ENCODE measurements at regions not wholly inside any gene's neighbourhood (a gene's known extent, or its start where the extent isn't known, plus 50 kb on each side); places are given as distances from the start of the nearest gene placed in this dataset.
"Not testable (repeated sequence)": the region's sequence is repeated elsewhere in the genome, so short reads cannot be mapped to it uniquely, and the experiment has no call there.

- no peak for DNase-seq
These were observed 286.8 kb upstream of the PLD5 start for GRCh38 chr1:242811092-242811840.

GRCh38 chr1:242806324-242806723 lies 281.8 kb upstream of the PLD5 start:
- DNase-seq = no peak

DNA sequence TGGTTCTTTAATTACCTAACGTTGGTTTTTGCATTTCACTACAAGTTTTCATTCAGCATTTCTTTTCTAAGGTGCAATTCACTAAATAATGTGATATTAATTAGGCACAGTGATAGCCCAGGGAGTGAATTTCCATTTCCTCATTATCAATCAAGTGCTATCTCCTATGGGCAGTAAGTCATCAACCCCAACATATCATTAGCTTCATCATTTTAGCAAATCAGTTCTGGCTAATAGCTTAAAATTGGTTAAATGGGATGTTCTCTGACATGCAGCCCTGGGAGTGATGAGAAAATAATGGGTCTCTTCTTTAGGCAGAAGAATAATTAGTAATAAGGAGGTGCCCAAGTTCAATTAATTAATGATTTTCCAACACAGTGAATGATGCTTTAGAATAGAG lies 280.9 kb upstream of the PLD5 start:
- DNase-seq = not testable (repeated sequence)

- no peak for DNase-seq
These were observed 278.5 kb upstream of the PLD5 start for GRCh38 chr1:242802973-242803372.

GRCh38 chr1:242800521-242800920 lies 276.0 kb upstream of the PLD5 start:
- DNase-seq = no peak

DNA sequence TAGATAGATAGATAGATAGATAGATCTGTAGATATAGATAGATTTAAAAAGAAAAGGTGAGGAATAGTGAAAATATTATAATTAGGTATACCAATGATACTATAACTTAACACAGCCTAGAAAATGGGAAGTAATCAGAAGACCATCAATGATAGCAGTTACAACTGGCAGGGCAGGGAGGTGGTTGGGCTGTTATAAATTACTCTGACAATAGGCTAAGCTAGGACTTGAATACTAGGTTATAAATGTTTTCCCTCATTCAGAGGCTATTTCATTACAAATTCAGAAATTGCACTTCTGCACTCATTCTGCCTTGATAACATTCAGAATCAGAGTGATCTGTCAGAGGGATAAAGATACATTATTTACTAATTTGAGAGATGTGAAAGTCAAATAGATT lies 273.4 kb upstream of the PLD5 start:
- DNase-seq = no peak

DNA sequence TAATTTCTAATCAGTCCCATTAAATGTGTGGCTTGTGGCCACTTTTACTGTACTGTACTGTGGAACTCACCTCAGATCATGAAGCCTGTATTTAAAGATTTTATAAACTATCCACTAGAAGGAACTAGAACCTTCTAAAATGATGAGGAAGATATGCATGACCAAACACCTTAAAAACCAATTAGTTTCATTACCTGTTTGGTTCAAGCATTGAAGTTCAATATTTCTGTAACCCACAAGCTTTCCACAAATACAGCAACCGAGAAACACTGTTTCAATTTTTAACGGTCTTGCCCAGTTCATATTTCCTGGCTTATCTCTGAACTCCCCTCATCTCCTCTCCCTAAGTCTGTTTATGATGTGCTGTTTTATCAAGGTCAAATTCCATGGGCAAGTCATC lies 264.3 kb upstream of the PLD5 start:
- DNase-seq = no peak

- no peak for DNase-seq
These were observed 263.5 kb upstream of the PLD5 start for GRCh38 chr1:242787968-242788367.

DNA sequence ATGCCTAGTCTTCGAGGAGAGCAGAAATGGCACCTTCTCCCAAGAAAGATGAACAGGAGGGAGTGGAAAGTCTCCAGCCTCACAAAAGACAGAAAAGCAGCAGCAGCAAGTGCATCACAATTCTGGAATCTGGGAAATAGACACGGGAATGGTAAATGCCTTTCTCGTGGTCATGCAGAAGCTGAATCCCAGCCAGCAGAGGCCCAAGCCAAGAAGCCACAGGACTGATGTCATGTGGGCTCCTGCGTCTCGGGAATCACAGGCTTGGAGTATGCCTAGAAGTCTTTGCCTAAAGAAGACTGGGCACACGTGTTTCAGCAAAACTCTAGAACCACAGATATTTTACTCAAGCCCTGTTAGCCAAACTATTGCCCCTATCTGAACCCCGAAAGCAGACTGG lies 260.3 kb upstream of the PLD5 start:
- no peak for DNase-seq

DNA sequence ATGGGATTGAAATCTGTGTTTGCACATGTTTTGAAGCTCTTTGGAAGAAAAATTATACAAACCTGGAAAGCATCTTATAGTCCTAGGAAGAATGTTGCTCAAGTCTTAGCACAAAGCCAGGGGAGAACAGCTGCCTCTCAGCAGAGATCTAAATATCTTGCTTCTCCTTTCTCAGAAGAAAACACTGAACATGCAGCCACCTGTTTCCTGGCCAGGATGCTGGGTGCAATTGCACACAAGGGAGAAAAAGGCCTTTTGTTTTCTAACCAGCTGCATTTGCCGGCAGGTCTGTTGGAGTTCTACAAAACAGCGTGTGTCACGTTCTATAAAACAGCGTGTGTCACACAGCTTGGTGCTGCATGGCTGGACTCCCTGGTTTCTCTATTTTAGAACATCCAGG lies 259.6 kb upstream of the PLD5 start:
- no peak for DNase-seq

DNA sequence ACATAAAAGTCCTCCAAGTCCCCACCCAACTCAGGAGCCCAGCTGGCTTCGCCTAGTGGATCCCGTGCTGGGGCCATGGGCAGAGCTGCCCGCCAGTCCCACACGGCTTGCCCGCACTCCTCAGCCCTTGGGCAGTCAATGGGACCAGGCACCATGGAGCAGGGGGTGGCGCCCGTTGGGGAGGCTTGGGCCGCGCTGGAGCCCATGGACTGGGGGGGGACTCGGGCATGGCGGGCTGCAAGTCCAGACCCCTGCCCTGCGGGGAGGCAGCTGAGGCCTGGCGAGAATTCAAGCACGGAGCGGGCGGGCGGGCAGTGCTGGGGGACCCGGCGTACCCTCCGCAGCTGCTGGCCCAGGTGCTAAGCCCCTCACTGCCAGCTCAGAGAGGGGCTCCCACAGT lies 249.8 kb upstream of the PLD5 start:
- no peak for DNase-seq

GRCh38 chr1:242770366-242770765 lies 245.9 kb upstream of the PLD5 start:
- no peak for DNase-seq

DNA sequence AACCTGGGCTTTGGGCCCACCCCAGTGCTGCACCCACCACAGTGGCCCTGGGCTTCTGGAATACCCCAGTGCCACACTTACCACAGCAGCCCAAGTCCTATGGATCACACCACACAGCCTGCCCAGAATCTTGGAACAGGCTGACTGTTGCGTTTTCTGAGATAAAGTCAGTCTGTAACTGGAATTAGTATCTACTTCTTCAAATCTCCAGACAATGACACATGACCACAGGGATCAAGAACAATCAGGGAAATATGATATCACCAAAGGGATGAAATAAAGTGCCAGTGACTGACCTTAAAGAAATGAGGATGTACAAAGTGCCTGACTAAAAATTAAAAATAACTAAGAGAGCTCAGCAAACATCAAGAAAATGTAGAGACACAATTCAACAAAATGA lies 239.7 kb upstream of the PLD5 start:
- no peak for DNase-seq

DNA sequence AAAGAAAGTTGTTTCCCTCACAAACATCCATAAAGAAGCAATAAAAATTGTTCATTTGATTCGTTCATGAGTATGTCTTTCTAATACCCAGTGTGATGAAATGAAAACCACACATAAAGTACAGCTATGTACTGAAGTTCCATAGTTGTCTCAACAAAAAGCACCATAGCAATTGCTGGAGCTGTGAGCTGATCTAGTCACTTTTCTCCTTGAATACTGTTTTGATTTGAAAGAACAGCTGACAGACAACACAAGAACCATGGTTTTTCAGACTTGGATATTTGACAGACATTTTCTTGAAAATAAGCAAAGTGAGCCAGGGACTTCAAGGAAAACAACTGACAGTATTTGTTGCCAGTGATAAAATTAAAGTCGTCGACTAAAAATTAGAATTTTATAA lies 237.1 kb upstream of the PLD5 start:
- DNase-seq = no peak

GRCh38 chr1:242754926-242755325 lies 230.4 kb upstream of the PLD5 start:
- no peak for DNase-seq

DNA sequence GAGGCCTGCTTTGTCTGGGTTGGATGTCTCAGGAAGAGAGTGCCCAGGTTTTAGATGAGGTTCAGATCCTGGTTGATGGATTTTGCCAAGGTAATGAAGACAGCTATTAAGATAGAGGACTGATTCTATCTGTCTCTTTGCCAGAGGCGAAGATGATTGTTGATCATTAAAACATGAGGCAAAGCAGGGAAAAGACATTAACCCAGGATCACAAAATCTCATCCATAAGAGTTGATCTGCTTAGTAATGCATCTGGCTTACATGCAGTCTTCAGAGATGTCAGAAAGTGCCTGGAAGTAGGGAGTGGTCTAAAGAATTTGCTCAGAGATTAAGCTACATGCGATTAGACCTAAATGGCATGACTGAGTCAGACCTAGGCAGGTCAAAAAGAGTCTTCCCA lies 229.6 kb upstream of the PLD5 start:
- no peak for DNase-seq

DNA sequence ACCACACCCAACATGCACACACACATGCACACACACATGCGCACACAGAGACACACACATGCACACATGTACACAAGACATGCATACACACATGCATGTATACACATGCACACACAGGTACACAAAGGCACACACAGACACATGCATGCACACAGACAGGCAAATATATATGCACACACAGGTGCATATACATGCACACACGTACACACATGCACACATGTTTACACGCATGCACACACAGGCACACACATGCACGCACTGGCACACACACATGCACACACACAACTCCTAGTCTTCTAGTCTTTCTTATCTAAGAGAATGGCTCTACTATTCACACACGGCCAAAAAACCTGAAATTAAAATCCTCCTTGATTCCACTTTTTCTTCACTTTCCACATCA lies 222.7 kb upstream of the PLD5 start:
- DNase-seq = no peak

DNA sequence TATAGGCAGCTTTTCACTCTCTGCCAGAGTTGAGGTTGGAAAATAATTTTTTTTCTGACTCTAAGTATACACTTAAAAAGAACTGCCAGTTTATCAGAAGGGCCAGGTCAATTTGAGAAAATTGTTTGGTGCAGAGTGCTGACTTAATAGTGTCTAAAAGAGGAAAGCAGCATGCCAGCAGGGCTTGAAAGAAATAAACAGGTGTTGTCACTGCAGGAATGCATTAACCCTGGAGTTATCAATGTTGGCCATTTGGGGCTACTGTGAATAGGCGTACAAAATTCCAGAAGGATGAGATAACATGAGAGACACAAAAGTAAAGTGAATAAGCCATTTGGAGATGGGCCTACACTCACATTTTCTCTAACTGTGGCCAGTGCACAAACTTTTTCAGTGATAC lies 220.6 kb upstream of the PLD5 start:
- DNase-seq = no peak

GRCh38 chr1:242743983-242744780 lies 219.7 kb upstream of the PLD5 start:
- no peak for DNase-seq

GRCh38 chr1:242738702-242739645 lies 214.5 kb upstream of the PLD5 start:
- DNase-seq = no peak

DNA sequence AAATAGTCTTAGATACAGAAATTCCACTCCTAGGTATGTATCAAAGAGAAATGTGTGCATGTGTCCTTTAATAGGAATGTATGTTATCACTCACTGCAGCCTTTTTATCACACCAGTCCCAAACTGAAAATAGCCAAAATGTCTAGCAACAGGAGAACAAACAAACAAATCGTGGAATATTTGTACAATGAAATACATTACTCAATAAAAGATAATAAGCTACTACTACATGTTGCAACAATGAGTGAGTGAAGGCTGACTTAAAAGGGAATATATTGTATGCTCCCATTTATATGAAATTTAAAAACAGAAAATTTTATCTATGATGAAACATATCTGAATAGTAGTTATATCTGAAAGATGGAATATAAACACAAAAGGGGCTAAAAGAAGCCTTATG lies 212.1 kb upstream of the PLD5 start:
- DNase-seq = no peak

DNA sequence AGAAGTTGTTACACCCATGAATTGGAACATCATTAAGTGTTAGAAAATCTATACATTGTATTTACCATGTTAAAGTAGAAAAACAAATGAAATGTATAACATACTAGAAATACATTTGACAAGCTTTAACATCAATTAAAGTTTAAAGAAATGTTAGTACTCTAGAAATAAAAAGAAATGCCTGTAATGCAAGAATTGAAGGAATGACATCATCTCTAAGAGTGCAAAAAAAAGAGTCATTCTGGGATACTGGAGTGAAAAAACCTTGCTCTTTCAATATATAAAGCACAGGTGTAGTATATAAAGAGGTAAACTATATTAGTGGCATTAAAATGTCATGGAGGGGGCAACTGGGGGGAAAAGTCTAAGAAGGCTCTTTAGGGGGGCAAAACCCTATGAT lies 210.8 kb upstream of the PLD5 start:
- no peak for DNase-seq

- DNase-seq = no peak
These were observed 206.9 kb upstream of the PLD5 start for GRCh38 chr1:242731446-242731845.
